Neural cell (in vitro differentiated cells): ENCODE measurements at regions not wholly inside any gene's neighbourhood (a gene's known extent, or its start where the extent isn't known, plus 50 kb on each side); places are given as distances from the start of the nearest gene placed in this dataset.

Source experiments
- H2AFZ ChIP-seq: fragments of 200-600, 300-800 bp; sonication (generic), shearing (Covaris generic); 2 replicates; pipeline ENCODE4 v1.6.0; 2014; ENCODE audit warnings: low read depth, mild to moderate bottlenecking, antibody characterized with exemption, low read length, moderate library complexity
- H3F3A ChIP-seq: fragments of 200-600 bp; shearing (Covaris generic); 2 replicates; pipeline ENCODE4 v1.6.1; 2016; ENCODE audit warnings: mild to moderate bottlenecking, moderate library complexity, mixed read lengths, antibody characterized with exemption, low read length; ENCODE audit not compliant: insufficient read depth, poor library complexity, severe bottlenecking
- H3K27ac ChIP-seq: fragments of 200-600, 300-800 bp; sonication (generic), shearing (Covaris generic); 2 replicates; pipeline ENCODE4 v1.5.1; 2014; ENCODE audit warnings: mild to moderate bottlenecking, low read length, moderate library complexity
- H3K27me3 ChIP-seq: fragments of 300-800, 200-600 bp; sonication (generic), shearing (Covaris generic); 2 replicates; pipeline ENCODE4 v1.6.0; 2014; ENCODE audit warnings: mild to moderate bottlenecking, low read depth, low read length, moderate library complexity; ENCODE audit not compliant: insufficient read depth
- H3K36me3 ChIP-seq: fragments of 300-800, 200-600 bp; sonication (generic), shearing (Covaris generic); 2 replicates; pipeline ENCODE4 v1.5.1; 2014; ENCODE audit warnings: mild to moderate bottlenecking, antibody characterized with exemption, low read length, moderate library complexity; ENCODE audit not compliant: insufficient read depth
- H3K4me2 ChIP-seq: fragments of 300-800, 200-600 bp; sonication (generic), shearing (Covaris generic); 2 replicates; pipeline ENCODE4 v1.6.0; 2014; ENCODE audit warnings: mild to moderate bottlenecking, low read length
- H3K4me3 ChIP-seq: fragments of 300-800, 200-600 bp; sonication (generic), shearing (Covaris generic); 2 replicates; pipeline ENCODE4 v1.5.1; 2014; ENCODE audit warnings: mild to moderate bottlenecking, low read length, moderate library complexity
- H3K79me2 ChIP-seq: fragments of 200-600 bp; shearing (Covaris generic); replicated peaks from 2 replicates; pipeline ENCODE4 v1.6.0; 2014; ENCODE audit warnings: mild to moderate bottlenecking, low read length, moderate library complexity; ENCODE audit not compliant: insufficient read depth
- H3K9ac ChIP-seq: fragments of 300-800, 200-600 bp; sonication (generic), shearing (Covaris generic); 2 replicates; pipeline ENCODE4 v1.6.1; 2016; ENCODE audit warnings: mild to moderate bottlenecking, low read length, mixed read lengths
- H3K9me2 ChIP-seq: fragments of 200-600 bp; shearing (Covaris generic); 2 replicates; pipeline ENCODE4 v1.6.1; 2016; ENCODE audit warnings: mild to moderate bottlenecking, low read length, mixed read lengths; ENCODE audit not compliant: insufficient read depth
- H3K9me3 ChIP-seq: fragments of 200-600, 300-800 bp; sonication (generic), shearing (Covaris generic); 2 replicates; pipeline ENCODE4 v1.6.1; 2016; ENCODE audit warnings: mild to moderate bottlenecking, mixed run types, low read length, moderate library complexity, mixed read lengths
- H4K20me1 ChIP-seq: fragments of 200-600 bp; shearing (Covaris generic); 2 replicates; pipeline ENCODE4 v1.6.1; 2016; ENCODE audit warnings: mild to moderate bottlenecking, mixed run types; ENCODE audit not compliant: insufficient read depth
- CTCF ChIP-seq: fragments of 450-650 bp; IDR thresholded peaks from 2 replicates; pipeline ENCODE4 v1.5.1; 2014; ENCODE audit warnings: antibody characterized with exemption, mild to moderate bottlenecking, moderate library complexity; ENCODE audit not compliant: poor library complexity, severe bottlenecking
- EP300 ChIP-seq: fragments of 450-650 bp; conservative IDR thresholded peaks from 2 replicates; pipeline ENCODE4 v1.6.1; 2014; ENCODE audit warnings: antibody characterized with exemption, mild to moderate bottlenecking, moderate library complexity; ENCODE audit not compliant: poor library complexity, severe bottlenecking
- EZH2 ChIP-seq: fragments of 200-600, 300-800 bp; shearing (Covaris generic), sonication (generic); IDR thresholded peaks from 2 replicates; pipeline ENCODE4 v1.6.1; 2014; ENCODE audit warnings: antibody characterized with exemption, low read length, borderline replicate concordance, mild to moderate bottlenecking; ENCODE audit not compliant: insufficient read depth, poor library complexity, severe bottlenecking
- MXI1 ChIP-seq: fragments of 450-650 bp; conservative IDR thresholded peaks from 2 replicates; pipeline ENCODE4 v1.6.1; 2014; ENCODE audit warnings: antibody characterized with exemption, mild to moderate bottlenecking; ENCODE audit not compliant: poor library complexity, severe bottlenecking
- POLR2AphosphoS5 ChIP-seq: IDR thresholded peaks from 2 replicates; pipeline ENCODE4 v1.6.1; 2012
- RAD21 ChIP-seq: fragments of 450-650 bp; conservative IDR thresholded peaks from 2 replicates; pipeline ENCODE4 v1.6.1; 2014; ENCODE audit warnings: antibody characterized with exemption, mild to moderate bottlenecking, moderate library complexity
- REST ChIP-seq: IDR thresholded peaks from 2 replicates; pipeline ENCODE4 v1.6.1; 2012; ENCODE audit warnings: borderline replicate concordance
- SMC3 ChIP-seq: fragments of 450-650 bp; conservative IDR thresholded peaks from 2 replicates; pipeline ENCODE4 v1.6.1; 2014; ENCODE audit warnings: antibody characterized with exemption, mild to moderate bottlenecking, moderate library complexity; ENCODE audit not compliant: poor library complexity
- TAF1 ChIP-seq: IDR thresholded peaks from 2 replicates; pipeline ENCODE4 v1.6.1; 2012; ENCODE audit warnings: low read depth

- H3K79me2 ChIP-seq, result no peaks in the 10 kb centered on the region
- no peak overlapping the region for H3K9ac ChIP-seq
- no peak overlapping the region for H3K4me3 ChIP-seq
- H3F3A ChIP-seq, result no peaks in the 10 kb centered on the region
- no peak overlapping the region for H3K4me2 ChIP-seq
- no peaks in the 10 kb centered on the region for H4K20me1 ChIP-seq
- H3K9me2 ChIP-seq, result no peaks in the 10 kb centered on the region
- H3K27ac ChIP-seq, result no peak overlapping the region
- H3K27me3 ChIP-seq, result no peaks in the 10 kb centered on the region
- TF ChIP-seq SMC3 (no peak), REST (no peak), POLR2AphosphoS5 (no peak), EZH2 (no peak), EP300 (no peak), RAD21 (no peak)
- no peak overlapping the region for H2AFZ ChIP-seq
- no peaks in the 10 kb centered on the region for H3K9me3 ChIP-seq
- H3K36me3 ChIP-seq, result no peaks in the 10 kb centered on the region
Observed at GRCh38 chr3:117367861-117368260, 658.3 kb downstream of the TUSC7 start.

- Histone ChIP-seq H2AFZ (no peak overlapping the region), H3K36me3 (no peaks in the 10 kb centered on the region), H3K27me3 (no peaks in the 10 kb centered on the region), H3K4me3 (no peak overlapping the region), H3K9me3 (peaks cover 5% of the 10 kb centered on the region), H3K79me2 (no peaks in the 10 kb centered on the region), H3K9ac (no peak overlapping the region), H3K27ac (peak overlapping the region; percentile 45), H3K9me2 (no peaks in the 10 kb centered on the region), H3K4me2 (no peak overlapping the region), H3F3A (no peaks in the 10 kb centered on the region), H4K20me1 (no peaks in the 10 kb centered on the region)
- TF ChIP-seq POLR2AphosphoS5, result no peak
- no peak for TF ChIP-seq SMC3
- TF ChIP-seq EZH2, result no peak
- no peak for TF ChIP-seq CTCF
- TF ChIP-seq EP300, result no peak
- TF ChIP-seq REST, result no peak
- no peak for TF ChIP-seq TAF1
- TF ChIP-seq MXI1, result no peak
- no peak for TF ChIP-seq RAD21
Observed at GRCh38 chr3:117380631-117381030, 671.1 kb downstream of the TUSC7 start.
